Activated T-helper 9 cell treated with anti-CD3 and anti-CD28 coated beads, Interleukin-2, amount 50 U/mL, for 16 hours (primary cell): ENCODE measurements at regions not wholly inside any gene's neighbourhood (a gene's known extent, or its start where the extent isn't known, plus 50 kb on each side); places are given as distances from the start of the nearest gene placed in this dataset.
"Not testable (repeated sequence)": the region's sequence is repeated elsewhere in the genome, so short reads cannot be mapped to it uniquely, and the experiment has no call there.

Experiments used
- DNase-seq: peaks from one replicate; pipeline ENCODE4 v3.0.0-alpha.2; 2020; ENCODE audit warnings: low read depth

DNA sequence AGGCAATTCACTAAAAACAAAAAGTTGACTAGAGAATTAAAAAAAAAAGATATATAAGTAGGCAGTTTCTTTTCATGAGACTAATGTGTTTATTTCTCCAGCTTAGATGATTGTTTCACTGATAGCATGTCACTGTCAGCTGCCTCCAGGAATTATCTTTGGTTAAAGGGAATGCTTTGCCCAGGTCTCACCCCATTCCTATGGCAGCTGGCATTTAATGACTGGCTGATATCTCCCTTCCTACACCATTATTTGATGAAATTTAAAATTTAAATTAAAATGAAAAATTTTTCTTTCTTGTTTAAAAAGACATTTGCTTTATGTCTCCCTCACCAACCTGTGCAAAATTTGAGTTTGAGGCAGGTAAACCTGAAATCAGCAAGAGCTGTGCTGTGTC is 214.5 kb upstream of the PRSS1 start:
- no peak for DNase-seq

- DNase-seq, result no peak
Measured at GRCh38 chr7:142533920-142534319, 215.4 kb upstream of the PRSS1 start.

GRCh38 chr7:142529591-142529990 is 219.7 kb upstream of the PRSS1 start:
- no peak for DNase-seq

GRCh38 chr7:142528608-142529408 is 220.5 kb upstream of the PRSS1 start:
- no peak for DNase-seq

- no peak for DNase-seq
Measured at GRCh38 chr7:142523821-142524460, 225.3 kb upstream of the PRSS1 start.

DNA sequence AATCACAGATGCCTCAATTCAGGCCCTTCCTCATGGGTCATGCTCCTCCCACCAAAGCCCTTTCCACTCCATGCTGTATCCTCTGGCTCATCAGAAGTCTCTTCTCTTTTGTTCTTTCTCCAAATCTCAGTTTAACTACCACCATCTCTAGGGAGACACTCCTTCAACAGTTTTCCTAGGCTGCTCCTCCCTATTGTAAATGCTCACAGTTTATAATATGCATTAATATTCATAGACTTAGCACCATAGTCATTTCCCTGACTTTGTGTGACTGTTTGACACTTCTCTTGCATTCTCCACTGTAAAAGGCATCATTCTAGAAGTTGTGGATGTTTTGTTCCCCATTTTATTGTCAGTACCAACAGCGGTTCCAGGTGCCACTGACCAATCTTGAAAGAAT is 226.5 kb upstream of the PRSS1 start:
- no peak for DNase-seq

GRCh38 chr7:142520885-142521284 is 228.4 kb upstream of the PRSS1 start:
- not testable (repeated sequence) for DNase-seq

DNA sequence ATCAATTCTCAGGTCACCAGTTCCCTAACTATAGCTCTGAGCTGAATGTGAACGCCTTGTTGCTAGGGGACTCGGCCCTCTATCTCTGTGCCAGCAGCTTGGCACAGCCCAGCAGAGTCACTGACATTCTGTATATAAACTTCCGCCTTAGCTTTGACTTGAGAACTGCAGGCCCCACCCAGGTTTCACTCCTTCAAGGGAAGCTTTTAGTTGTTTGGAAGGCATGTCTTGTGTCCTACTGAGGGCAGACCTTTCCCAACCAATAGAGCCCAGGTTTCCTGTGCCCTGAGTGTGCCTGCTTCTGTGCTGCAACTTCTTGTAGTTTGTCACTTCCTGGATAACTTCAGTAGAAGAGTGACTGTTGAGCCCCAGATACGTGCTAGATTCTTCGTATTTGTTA is 228.8 kb upstream of the PRSS1 start:
- DNase-seq, result not testable (repeated sequence)

- no peak for DNase-seq
Measured at GRCh38 chr7:142519079-142520078, 229.9 kb upstream of the PRSS1 start.

GRCh38 chr7:142516038-142516501 is 233.2 kb upstream of the PRSS1 start:
- DNase-seq, result peak; percentile 3

- DNase-seq, result not testable (repeated sequence)
Measured at GRCh38 chr7:142514716-142515115, 234.6 kb upstream of the PRSS1 start.

- no peak for DNase-seq
Measured at GRCh38 chr7:142513178-142513955, 235.9 kb upstream of the PRSS1 start.

DNA sequence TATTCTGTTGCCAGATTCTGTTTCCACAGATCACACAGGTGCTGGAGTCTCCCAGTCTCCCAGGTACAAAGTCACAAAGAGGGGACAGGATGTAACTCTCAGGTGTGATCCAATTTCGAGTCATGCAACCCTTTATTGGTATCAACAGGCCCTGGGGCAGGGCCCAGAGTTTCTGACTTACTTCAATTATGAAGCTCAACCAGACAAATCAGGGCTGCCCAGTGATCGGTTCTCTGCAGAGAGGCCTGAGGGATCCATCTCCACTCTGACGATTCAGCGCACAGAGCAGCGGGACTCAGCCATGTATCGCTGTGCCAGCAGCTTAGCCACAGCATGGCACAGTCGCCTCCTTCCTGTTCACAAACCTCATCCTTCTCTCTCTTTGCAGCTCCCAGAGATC is 237.5 kb upstream of the PRSS1 start:
- no peak for DNase-seq

GRCh38 chr7:142511374-142511773 is 237.9 kb upstream of the PRSS1 start:
- DNase-seq, result no peak

DNA sequence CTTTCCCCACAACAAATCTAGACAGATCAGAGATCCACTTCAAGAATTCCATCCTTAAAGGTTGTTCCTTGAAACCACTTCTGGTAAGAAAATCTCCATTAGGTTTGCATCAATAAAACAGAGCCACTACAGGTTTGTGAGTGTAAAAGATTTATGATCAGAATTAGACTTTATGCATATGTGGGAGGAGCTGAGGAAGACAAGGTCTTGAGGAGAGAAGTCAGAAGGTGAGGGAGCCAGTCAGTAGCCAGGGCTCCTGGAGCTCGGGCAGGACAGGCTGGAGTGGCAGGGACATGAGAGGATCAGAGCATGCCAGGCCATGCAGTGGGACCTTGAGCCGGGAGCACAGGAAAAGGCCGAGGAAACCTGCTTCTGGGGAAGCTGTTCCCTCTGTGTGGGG is 240.0 kb upstream of the PRSS1 start:
- DNase-seq, result not testable (repeated sequence)

DNA sequence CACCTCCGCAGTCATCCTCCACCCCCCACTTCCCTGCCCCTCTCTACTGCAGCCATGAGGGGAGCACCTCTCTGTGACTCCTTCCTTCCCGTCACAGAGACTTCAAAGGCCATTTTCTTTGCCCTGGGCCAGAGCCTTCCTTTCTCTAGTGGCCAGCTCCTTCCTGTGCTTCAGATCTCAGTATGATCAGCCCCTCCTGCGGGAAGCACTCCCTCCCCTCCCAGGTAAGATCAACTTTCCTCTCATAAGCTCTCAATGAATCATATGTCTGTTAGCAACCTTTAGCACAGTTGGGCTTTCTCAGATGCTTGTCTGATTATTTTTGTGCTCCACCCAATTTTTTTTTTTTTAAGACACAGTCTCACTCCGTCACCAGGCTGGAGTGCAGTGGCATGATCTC is 241.0 kb upstream of the PRSS1 start:
- no peak for DNase-seq

DNA sequence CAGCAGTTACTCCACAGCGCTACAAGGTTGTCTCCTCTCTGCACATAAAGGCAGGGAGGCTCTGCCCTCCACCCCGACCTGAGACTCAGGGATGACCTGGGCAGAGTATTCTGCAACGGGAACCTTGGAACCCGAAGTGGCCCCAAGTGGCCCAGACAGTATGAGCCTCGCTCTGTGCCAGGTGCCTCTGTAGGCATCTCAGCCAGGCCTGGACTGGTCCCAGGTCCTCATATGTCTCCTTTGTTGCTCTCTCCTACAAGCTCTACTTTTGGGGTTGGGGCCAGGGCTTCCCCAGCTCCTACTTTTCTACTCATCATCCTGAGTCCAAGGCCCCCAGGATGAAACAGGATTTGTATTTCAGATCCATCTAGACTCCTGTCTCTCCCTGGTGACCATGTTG is 241.5 kb upstream of the PRSS1 start:
- DNase-seq, result no peak

DNA sequence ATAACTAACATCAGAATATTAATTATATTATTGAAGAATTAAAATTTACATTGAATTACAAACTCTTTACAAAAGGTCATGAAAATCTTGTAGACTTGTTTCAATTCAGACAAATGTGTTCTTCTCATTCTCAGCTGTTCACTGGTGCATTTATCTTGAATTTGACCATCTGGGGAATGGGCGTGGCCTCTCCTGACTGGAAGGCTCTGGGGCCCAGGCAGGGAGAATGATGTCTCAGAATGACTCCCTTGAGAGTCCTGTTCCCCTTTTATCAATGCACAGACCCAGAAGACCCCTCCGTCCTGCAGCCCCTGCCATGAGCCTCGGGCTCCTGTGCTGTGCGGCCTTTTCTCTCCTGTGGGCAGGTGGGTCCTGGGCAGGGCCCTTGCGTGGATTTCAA is 242.2 kb upstream of the PRSS1 start:
- DNase-seq, result not testable (repeated sequence)

GRCh38 chr7:142506601-142507000 is 242.7 kb upstream of the PRSS1 start:
- DNase-seq, result no peak

GRCh38 chr7:142503949-142504348 is 245.3 kb upstream of the PRSS1 start:
- DNase-seq, result not testable (repeated sequence)

DNA sequence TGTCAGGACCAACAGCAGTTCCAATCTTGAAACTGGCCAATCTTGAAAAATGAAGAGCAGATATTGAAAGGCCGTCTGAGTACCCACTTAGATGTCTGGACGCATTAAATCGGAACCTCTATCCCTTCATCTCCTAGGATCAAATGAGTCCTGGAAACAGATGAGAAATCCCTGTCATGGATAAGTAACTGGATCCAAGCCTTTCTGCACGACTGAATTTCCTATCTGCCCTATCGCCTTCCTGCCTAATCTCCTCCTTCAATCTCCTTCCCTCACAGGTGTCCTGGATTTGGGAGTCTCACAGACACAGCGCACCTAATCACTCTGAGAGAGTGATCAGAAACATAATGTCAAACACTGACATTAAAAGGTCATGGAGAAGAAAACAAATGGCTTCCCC is 245.2 kb upstream of the PRSS58 start:
- DNase-seq, result no peak

DNA sequence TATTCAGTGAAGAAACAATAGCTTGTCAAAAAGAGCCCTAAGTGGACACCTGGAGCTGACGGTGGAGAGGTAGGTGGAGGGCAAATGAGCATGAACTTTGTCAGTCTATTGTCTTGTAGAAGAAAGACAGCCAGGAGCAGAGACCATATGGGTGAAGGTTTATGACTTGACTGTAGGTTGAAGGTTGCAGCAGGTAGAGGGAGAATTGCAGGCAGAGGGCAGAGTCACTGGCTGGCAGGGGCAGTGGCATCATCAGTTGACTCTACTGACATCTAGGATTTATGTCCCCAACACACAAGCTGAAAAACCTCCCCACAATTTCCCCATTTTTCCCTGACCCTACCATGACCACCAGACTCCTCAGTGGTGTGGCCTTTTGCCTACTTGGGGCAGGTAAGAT is 243.6 kb upstream of the PRSS58 start:
- DNase-seq, result no peak
